Inflammatory macrophage treated with lipopolysaccharide for 1 hour (primary cell): ENCODE measurements at regions not wholly inside any gene's neighbourhood (a gene's known extent, or its start where the extent isn't known, plus 50 kb on each side); places are given as distances from the start of the nearest gene placed in this dataset.

Experiments
- DNase-seq, 2 donors: peaks; one replicate each; pipeline ENCODE4 v3.0.0-alpha.2; 2020 to 2022

DNA sequence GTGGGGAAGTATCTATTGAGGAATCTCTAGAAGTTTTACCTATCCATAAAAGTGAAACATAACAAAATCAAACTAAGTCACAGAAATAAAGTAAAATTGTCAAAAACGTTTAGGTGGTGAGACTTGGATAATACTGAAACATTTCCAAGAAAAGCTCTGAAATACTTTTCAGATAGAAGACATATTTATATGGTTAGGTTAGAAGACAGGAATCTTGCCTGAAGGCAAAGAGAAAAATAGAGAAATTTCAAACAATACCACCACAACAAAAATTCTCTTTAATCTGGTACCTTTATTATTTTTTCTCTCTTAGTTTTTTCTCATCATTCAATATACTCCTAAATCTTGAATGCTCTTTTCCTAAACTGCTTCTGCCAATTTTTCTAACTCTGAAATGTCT is 222.7 kb upstream of the PLSCR5 start:
- DNase-seq: no peak

DNA sequence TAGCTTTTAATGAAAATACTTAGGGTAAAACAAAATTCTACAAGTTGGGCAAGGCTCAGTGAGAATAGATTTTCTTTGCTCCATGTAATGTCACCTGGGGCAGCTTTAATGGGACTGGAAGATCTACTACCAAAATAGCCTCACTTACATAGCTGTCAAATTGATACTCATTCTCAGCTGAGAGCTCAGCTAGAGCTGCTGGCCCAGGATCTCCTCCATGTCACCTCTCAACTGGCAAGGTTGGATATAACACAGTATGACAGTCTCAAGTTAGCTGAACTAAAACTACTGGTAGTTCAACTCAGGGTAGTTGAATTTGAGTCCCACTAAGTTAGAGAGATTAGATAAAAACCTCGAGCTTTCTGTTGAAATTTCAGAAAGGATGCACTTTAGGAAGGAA is 218.5 kb upstream of the PLSCR5 start:
- DNase-seq: no peak

DNA sequence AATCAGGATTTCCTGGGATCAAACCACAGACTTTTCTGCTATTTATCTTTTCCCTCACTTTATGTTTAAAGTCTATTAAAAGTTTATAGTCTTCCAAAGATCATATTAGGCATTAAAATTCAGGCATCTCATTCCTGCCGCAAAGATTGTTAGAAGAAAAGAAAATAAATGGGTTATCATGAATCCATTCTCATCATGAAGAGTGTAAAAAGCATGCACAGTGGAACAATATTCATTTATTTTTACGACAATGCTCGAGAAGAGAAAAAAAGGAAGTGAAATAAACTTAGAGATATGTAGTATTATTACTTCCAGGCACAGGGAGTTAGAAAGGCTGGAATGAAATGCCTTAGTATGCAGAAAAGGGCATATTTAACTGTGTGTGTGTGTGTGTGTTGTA is 213.7 kb upstream of the PLSCR5 start:
- DNase-seq: no peak

DNA sequence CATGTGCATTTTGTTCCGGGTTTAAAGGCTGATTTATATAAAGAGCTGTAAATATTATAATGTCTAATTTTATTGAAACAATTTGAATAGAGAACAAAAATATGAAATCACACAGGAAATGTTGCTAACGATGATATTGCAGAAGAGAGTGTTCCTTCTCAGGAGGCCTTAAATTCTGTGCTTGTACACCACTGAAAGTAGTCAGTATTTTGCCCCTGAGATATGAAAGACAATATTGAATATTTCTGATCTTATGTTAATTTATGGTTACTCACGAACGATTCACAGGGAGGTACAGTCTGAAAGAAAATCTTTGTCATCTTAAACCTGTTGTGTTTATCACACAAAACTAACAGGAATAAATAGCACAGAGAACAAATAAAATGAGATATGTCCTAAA is 213.2 kb upstream of the PLSCR5 start:
- DNase-seq: no peak

DNA sequence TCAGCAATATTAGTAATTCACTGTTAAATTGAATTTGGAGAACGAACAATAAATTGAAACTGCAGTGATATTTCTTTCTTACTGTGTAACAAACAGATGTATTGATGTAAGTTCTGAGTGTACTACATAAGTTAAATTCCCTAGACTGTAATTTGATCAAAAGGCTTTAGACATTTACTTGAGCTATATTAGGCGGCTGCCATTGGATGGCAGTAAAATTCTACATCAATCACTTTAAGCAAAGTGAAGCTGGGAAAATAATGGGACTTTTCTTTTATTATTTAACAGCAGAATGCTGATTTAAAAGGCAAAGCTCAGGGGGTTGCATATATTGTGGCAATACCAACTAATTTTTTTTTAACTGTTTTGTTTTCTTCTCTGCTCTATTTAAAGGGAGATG is 212.6 kb upstream of the PLSCR5 start:
- DNase-seq: no peak

DNA sequence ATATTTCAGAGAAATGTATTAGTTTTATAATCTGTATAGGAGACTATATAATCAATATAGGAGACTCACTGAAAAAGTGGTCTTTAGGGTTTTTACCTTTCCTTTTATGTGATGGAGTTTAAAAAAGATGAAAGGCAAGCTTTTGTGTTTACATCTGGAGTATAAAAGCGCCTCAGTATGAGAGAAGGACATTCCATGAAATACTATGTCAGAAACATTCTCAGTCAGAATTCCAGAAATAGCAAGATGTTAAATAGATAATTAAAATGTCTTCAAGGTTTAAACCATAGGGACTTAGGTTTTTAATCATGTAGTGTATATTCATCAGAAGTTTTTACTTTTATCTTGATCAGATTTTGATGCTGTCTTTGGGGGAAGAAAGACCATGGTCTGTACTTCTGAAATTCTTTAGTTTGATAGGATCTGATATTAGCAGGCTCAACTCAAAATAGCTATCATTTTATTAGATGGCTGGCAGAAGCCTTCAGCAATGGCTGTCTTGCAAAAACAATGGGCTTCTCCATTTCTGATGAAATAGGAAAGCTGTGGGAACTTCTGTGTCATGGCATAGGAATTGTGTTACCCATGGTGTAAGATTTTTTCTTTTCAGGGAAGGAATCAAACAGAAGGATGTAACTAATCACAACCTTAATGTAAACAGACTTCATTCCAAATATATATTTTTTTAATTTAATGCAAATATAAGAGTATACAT is 209.6 kb upstream of the PLSCR5 start:
- DNase-seq: no peak

DNA sequence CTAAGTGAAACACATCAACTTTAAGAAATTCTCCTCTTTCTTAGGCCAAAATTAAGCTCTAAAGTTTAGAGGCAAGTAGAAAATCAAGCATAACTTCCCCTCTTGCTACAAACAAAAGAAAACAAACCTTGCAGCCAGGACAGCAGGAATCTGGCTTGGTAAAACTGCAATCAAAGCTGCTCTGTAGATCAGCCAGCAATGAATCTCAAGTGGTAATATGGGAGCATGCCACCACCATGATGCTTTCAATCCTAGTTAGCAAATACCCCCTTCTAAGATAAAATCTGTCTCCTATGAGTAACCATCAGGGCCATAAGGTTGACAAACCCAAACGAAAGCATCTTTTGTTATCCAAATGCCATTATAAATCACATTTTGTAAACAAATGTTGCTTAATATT is 208.3 kb upstream of the PLSCR5 start:
- no peak for DNase-seq

DNA sequence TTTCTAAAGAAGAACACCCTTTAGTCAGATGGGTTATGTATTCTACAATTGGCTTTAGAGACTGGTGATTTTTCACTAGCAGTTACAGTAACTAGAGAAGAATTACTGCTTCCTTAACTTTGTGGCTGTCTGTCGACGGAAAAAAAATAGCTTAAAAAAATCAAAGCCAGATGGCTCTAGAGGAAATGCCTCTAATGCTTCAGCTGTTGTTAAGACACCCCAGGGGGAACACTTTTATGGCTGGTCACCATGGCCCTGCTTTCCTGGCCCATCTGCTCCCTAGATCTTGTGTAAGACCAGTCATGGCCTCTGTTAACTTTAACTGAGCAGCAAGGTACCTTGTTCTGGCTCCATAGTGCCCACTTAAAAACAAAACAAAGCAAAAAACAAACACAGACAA is 198.6 kb upstream of the PLSCR5 start:
- no peak for DNase-seq

DNA sequence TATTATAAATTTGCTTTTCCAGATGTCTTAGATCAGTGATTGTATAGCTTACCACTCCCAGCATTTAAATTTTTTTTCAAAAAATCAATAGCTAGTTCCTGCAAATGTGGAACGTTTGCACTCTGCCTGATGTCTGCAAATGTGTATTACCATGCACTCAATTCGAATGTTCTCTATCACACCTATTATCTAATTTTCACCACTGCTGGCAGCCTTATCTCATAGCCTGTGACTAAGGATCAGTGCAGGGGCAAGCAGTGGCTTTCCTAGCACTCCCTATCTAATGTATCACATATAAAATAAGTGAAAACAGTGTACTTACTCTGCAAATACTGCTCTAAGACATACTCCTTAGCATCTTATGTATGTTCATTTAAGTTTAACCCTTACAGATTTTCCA is 196.3 kb upstream of the PLSCR5 start:
- DNase-seq: no peak

DNA sequence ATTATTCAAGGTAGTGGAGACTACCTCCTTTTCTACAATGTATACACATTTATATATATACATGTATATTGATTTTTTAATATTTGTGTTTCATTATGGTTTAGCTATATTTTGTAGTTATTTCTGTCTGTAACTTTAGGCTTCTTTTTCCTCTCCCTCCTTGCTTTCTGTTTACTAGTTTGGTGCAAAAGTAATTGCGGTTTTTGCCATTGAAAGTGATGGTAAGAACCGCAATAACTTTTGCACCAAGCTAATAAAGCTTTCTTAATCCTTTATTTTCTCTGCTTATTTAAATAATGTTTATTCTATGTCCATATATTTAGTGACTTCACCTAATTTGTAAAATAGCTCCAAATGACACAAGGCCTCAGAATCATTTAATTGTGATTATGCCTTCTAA is 195.3 kb upstream of the PLSCR5 start:
- DNase-seq: no peak

DNA sequence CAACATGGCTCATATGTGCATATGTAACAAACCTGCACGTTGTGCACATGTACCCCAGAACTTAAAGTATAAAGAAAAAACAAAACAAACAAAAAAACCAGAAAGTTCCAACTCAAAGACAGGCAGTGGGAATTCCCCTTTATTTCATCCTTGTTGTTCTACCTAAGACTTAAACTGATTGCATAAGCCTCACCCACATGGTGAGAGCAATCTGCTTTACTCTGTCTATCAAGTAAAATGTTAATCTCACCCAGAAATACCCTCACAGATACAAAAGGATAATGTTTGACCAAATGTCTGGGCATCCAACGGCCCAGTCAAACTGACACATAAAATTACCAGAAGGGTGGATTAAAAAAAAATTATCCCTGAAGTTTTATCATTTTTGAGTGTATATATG is 190.9 kb upstream of the PLSCR5 start:
- no peak for DNase-seq

DNA sequence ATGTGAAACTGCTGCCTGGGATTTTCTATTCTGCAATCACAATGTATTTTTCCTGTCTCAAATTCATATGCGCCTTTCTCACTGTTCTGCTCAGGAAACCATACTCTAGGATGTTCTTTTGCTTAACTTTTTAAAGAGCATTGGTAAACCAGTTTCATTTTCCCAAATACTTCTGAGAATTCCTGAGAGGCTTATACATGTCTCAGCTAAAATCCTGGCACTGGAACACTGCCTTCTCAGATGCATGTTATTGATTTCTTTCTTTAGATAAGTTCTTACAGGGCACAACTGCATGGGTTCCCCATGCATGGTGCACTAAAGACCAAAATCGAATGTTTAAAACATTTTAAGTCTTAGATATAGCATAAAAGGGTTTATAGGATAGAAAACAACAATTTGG is 178.3 kb upstream of the PLSCR5 start:
- no peak for DNase-seq

DNA sequence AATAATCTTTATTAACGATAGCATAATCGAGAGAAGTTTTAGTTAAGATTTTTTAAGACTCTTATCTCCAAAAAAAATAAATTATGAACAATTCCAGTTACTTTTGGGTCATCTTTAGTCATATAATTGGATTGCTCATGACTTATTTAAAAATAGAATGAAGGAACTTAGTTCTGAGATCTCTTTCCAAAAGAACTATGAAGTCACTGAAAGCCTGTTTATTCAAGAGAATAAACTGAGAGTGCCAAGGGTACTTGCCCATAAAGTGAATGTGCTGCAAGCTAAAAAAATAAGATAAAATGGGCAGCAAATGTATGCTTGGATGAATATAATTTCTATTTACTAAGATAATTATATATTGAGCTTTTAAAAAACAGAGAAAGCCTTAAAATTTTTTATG is 176.5 kb upstream of the PLSCR5 start:
- DNase-seq: no peak

DNA sequence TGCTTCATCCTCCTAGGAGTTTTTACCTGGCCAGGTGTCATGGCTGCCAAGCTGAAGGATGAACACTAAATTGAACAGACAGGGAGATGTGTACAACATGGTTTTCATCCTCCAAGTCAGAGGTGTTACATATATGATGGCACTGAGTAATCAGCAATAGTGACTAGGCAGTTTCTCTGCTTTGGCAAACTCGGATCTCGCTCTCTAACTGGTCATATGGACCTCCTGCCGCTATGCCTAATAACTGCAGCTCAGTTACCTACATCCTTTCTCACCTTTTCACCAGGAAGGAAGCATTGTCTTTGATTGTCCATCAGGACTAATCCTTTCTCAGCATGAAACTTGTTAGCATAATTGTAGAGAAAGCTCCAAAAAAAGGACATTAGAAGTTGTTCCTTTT is 175.9 kb upstream of the PLSCR5 start:
- no peak for DNase-seq

DNA sequence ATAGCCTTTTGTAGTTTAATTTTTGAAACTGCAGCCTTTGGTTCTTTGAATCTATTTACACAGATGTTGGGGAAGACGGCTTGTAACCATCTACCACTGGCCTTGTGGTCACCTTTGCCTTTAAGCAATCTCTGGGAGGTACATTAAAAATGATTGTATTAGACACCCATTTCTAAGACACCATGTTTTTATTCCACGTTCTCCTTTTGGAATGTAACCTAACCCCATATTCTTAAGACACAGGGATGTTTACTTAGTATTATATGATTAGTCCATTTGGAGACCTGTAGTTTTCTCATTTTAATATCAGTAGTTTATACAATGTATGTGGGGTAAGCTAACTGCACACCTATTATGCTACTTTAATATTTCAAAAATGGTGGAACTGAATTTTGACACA is 175.1 kb upstream of the PLSCR5 start:
- DNase-seq: no peak

DNA sequence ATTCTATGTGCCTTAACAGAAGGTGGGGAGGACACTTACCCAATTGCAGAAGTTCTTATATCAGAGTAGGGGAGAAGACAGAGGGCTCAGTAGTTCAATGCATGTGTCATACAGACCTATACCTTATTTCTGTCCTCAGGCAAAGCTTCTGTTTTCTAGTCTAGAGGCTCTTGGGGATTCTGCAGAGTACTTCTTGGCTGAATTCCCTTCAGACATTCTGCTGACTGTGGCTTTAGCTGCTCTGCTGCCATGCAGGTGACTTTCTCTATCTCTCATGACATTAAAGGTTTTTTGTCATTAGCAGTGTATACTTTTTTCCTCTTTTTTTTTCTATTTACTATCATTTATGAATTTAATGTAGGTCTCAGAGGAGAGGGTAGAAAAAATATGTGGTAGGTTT is 172.8 kb upstream of the PLSCR5 start:
- no peak for DNase-seq

DNA sequence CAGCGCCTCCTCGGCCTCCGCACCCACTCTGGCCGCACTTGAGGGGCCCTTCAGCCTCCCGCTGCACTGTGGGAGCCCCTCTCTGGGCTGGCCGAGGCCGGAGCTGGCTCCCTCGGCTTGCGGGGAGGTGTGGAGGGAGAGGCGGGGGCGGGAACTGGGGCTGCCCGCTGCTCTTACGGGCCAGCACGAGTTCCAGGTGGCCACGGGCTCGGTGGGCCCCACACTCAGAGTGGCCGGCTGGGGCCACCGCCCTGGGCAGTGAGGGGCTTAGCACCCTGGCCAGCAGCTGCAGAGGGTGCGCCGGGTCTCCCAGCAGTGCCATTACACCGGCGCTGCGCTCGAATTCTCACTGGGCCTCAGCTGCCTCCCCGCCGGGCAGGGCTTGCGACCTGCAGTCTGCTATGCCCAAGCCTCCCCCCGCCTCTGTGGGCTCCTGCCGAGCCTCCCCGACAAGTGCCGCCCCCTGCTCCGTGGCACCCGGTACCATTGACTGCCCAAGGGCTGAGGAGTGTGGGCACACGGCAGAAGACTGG is 167.1 kb upstream of the PLSCR5 start:
- no peak for DNase-seq

DNA sequence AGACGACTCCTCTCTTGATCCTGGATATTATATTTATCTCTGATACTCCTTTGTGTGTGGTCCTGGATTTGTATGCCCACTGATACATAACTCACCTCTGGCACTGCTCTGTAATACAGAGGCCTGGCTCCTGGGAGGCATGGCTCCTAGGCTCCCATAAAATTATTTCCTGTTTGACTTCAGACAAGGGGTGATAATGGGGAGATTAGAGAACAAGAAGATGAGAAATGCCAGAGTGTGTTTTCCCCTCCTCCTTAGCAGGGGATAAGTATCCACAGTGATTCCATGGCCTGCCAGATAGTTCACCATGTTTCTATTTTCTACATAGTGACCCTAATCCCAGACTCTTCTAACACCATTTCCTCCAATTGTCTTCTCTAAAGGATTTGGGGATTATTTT is 165.7 kb upstream of the PLSCR5 start:
- no peak for DNase-seq

DNA sequence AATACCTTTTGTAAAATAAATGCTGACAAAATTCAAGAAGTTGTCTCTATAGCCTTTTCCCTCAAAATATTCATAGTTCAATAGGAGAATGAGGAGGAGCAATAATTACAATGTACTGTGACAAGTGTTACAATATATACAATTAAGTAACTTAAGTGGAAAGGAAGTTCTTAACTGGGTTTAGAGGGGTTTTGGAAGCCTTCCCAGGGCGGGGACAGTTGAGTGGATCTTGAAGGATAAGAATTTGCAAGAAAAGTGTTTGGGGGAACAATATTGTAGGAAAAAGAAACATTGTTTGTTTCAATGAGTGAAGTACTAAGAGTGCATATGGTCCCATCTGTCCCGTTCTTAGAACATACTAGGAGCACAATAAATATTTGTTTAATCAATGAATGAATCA is 165.2 kb upstream of the PLSCR5 start:
- no peak for DNase-seq

DNA sequence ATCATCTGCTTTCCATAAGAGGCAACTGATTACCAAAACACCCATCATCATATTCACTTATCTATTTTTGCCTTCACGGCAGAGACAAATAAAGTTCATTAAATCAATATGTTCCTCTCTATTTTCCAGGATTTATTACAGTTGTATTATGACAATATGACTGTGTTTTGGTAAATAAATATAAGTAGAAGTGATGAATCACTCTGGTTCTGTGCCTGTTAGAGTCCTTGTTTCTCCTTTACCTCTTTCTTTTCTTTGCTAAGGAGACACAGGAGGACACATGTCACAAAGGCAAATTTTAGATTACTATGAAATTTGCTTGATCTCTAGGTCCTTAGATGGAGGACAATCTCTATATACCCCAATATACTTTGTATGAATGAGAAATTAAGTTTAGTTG is 152.6 kb upstream of the PLSCR5 start:
- no peak for DNase-seq

DNA sequence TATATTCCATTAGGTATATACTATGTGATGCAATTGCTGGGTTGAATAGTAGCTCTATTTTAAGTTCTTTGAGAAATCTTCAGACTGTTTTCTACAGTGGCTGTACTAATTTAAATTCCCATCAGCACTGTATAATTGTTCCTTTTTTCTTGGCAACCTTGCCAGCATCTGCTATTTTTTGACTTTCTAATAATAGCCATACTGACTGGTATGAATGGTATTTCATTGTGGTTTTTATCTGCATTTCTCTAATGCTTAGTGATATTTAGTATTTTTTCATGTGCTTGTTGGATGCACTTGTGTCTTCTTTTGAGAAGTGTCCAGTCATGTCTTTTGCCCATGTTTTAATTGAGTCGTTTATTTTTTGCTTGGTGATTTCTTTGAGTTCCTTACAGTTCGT is 145.1 kb upstream of the PLSCR5 start:
- no peak for DNase-seq

DNA sequence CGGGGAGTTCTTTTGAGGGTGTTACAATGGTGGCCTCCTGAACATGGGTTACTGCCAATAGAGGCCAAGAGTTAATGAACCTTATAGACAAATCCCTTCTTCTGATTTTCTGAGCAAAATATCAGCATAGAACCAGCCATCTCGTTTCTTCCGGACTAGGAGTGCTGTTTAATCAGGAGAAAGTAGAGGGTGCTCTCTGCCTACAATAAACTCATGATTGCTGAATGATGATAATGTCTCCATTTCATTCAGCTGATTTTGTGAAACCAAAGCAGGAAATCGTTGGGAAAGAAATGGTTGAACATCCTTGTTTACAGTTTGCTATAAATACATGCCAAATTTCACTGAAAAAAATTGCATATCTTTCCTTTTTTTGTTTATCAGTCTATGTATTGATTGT is 142.8 kb upstream of the PLSCR5 start:
- DNase-seq: no peak

DNA sequence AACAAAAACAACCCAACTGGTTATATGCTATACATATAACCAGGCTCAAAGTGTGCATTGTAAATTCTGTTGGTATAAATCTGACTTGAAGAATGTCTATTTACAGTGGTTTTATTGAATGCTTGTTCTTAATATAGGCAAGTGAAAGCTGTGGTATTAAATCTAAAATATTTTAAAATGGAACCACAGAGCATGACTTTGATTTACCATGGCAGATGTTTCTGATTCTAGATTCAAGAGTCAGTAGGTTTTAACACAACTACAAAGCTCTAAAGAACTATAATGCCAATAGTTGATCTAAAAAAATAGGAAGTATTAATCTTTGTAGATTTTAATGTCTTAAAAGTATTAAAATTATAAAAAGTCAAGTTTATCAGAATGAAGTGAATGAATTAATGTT is 141.9 kb upstream of the PLSCR5 start:
- no peak for DNase-seq

DNA sequence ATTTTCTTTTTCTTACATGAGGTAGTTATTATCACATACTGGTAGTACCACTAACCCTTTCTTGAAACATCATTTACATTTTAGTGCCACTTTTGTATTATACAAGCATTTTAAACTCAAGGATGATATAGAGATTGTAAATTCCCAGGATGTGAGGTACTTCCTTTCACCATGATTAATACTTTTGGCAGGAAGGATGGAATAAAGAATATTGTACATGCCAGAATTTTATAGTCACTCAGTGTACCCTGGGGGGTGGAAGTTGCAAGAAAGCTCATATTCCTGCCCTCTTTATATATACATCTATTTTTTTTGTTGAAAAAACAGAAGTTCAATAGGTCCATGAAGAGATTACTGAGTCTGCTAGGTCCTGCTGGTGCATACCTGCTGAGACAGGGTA is 141.0 kb upstream of the PLSCR5 start:
- DNase-seq: no peak

DNA sequence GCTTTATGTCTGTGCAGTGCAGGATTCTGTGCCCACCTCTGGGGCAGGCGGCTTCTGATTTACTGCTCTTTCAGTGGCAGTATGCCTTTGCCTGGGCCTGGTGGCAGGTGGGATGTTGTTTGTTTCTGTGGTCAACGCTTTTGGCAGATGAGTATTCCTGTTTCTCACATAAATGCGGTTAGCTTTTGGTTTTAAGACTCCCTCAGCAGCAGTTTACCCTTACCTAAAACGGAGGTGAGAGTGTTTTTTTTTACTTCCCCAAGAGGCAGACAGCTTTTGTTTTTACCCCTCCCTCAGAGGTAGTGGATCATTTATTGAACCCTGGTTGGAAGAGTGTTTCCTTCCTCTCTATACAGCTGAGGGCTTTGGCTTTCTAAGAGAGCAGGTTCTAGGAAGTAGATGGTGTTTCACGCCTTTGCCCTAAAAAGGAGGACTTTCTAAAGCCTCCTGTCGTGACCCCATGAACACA is 134.1 kb upstream of the PLSCR5 start:
- DNase-seq: no peak
